ENCODE measurements at regions not wholly inside any gene's neighbourhood (a gene's known extent, or its start where the extent isn't known, plus 50 kb on each side); places are given as distances from the start of the nearest gene placed in this dataset.
A peak's percentile ranks its signal among the peaks of the same experiment; 100 is the strongest.

- TF ChIP-seq FOXP2 (optimal IDR thresholded peaks at IDR 0.05; ENCODE audit: borderline replicate concordance, extremely low read depth, extremely low read length, insufficient read depth) (no peak), SIN3A (IDR thresholded peaks at IDR 0.05; ENCODE audit: borderline replicate concordance, insufficient read depth, low read length) (no peak), POLR2AphosphoS5 (IDR thresholded peaks at IDR 0.05; ENCODE audit: low read depth, low read length) (no peak), TAF1 (IDR thresholded peaks at IDR 0.05; ENCODE audit: borderline replicate concordance, insufficient read depth, low read length) (no peak)
- TF ChIP-seq, protein P1, sequence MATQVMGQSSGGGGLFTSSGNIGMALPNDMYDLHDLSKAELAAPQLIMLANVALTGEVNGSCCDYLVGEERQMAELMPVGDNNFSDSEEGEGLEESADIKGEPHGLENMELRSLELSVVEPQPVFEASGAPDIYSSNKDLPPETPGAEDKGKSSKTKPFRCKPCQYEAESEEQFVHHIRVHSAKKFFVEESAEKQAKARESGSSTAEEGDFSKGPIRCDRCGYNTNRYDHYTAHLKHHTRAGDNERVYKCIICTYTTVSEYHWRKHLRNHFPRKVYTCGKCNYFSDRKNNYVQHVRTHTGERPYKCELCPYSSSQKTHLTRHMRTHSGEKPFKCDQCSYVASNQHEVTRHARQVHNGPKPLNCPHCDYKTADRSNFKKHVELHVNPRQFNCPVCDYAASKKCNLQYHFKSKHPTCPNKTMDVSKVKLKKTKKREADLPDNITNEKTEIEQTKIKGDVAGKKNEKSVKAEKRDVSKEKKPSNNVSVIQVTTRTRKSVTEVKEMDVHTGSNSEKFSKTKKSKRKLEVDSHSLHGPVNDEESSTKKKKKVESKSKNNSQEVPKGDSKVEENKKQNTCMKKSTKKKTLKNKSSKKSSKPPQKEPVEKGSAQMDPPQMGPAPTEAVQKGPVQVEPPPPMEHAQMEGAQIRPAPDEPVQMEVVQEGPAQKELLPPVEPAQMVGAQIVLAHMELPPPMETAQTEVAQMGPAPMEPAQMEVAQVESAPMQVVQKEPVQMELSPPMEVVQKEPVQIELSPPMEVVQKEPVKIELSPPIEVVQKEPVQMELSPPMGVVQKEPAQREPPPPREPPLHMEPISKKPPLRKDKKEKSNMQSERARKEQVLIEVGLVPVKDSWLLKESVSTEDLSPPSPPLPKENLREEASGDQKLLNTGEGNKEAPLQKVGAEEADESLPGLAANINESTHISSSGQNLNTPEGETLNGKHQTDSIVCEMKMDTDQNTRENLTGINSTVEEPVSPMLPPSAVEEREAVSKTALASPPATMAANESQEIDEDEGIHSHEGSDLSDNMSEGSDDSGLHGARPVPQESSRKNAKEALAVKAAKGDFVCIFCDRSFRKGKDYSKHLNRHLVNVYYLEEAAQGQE (IDR thresholded peaks at IDR 0.05; ENCODE audit: insufficient read depth in 1 of 2, low read depth in 2 of 2, low read length in 2 of 2), result no peak
Measured at GRCh38 chr21:14046401-14046800, 164.4 kb downstream of the LIPI start.

DNA sequence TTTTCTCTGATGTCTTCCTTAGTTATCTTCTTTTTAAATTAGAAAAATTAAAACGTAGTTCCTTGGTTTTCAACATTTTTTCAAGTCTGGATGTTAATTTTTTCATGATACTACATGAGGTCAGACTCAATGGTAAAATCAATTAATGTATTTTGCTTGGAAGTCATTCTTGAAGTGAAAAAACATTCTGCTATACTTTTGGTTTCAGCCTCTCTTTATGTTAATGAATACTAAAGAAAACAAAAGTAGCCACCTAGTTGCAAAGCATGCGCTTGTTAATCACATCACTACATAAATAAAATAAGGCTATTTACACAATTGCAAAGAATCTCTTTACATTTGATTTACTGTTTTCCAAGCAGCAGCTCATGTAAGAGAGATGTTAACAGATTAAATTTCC, 170.4 kb downstream of the LIPI start:
- TF ChIP-seq, protein P1 (IDR thresholded peaks at IDR 0.05; ENCODE audit: insufficient read depth in 1 of 2, low read depth in 2 of 2, low read length in 2 of 2), result no peak
- no peak for TF ChIP-seq TAF1 (IDR thresholded peaks at IDR 0.05; ENCODE audit: borderline replicate concordance, insufficient read depth, low read length)
- no peak for TF ChIP-seq FOXP2 (optimal IDR thresholded peaks at IDR 0.05; ENCODE audit: borderline replicate concordance, extremely low read depth, extremely low read length, insufficient read depth)

- TF ChIP-seq TAF1 (IDR thresholded peaks at IDR 0.05; ENCODE audit: borderline replicate concordance, insufficient read depth, low read length) (peak; percentile 76; the same call in 1 of the 2 replicates), POLR2AphosphoS5 (IDR thresholded peaks at IDR 0.05; ENCODE audit: low read depth, low read length) (peak; percentile 48)
Measured at GRCh38 chr21:14027235-14027869, 183.4 kb downstream of the LIPI start.

DNA sequence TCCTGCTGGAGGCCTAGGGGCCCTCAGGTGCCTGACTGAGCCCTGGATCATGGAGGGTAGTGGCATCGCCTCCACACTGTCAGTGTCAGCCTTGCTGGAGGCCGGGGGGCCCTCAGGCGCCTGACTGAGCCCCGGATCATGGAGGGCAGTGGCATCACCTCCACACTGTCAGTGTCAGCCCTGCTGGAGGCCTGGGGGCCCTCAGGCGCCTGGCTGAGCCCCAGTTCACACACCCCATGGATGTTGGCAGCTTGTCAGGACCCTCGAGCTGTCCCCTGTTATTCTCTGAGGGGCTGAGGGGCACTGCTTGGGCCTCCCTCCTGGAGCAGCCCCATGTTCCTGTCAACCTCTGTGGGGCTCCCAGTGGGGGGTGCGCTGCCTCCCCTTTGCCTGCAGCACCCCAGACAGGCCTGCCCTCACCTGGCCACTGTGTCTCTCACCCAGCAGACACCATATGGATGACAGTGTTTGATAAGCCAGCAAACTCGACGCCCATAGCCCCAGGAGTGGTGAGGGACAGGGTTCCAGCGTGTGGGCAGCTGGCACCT, 197.6 kb downstream of the LIPI start:
- TF ChIP-seq, protein P1 (IDR thresholded peaks at IDR 0.05; ENCODE audit: insufficient read depth in 1 of 2, low read depth in 2 of 2, low read length in 2 of 2), result no peak
- TF ChIP-seq TAF1 (IDR thresholded peaks at IDR 0.05; ENCODE audit: borderline replicate concordance, insufficient read depth, low read length), result no peak
- TF ChIP-seq POLR2AphosphoS5 (IDR thresholded peaks at IDR 0.05; ENCODE audit: low read depth, low read length), result no peak

DNA sequence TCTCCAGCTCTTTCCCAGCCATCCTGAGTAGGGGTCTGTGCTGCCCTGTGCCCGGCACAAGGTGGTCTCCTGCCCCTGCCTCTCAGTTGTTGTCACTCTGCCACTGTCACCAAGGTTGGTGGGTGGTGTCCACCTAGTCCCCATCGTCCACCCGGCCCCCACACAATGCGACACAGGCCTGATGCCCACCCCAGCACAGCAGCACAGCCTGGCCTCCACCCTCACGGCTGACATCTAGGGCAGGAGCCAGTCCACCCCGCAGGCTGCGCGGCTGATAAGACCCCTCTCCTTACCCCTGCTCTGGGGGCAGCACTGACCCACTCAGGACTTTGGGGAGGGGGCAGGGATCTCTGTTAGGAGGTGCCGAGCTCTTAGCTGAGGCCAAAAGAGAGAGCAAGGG, 198.3 kb downstream of the LIPI start:
- TF ChIP-seq TAF1 (IDR thresholded peaks at IDR 0.05; ENCODE audit: borderline replicate concordance, insufficient read depth, low read length) (no peak), FOXP2 (optimal IDR thresholded peaks at IDR 0.05; ENCODE audit: borderline replicate concordance, extremely low read depth, extremely low read length, insufficient read depth) (no peak), POLR2AphosphoS5 (IDR thresholded peaks at IDR 0.05; ENCODE audit: low read depth, low read length) (no peak), SIN3A (IDR thresholded peaks at IDR 0.05; ENCODE audit: borderline replicate concordance, insufficient read depth, low read length) (no peak)
- TF ChIP-seq, protein P1 (IDR thresholded peaks at IDR 0.05; ENCODE audit: insufficient read depth in 1 of 2, low read depth in 2 of 2, low read length in 2 of 2), result no peak

All from PFSK-1 (cell line).